H7 (cell line): ENCODE measurements at regions not wholly inside any gene's neighbourhood (a gene's known extent, or its start where the extent isn't known, plus 50 kb on each side); places are given as distances from the start of the nearest gene placed in this dataset.
A peak's percentile ranks its signal among the peaks of the same experiment; 100 is the strongest.

ENCODE experiments used
- DNase-seq: peaks from one replicate; pipeline ENCODE4 v3.0.0; 2012
- H3K27me3 ChIP-seq: 2 replicates; pipeline ENCODE4 v1.6.0; 2011; ENCODE audit warnings: mild to moderate bottlenecking, low read length; ENCODE audit not compliant: control insufficient read depth, insufficient read depth
- H3K36me3 ChIP-seq: replicated peaks from 2 replicates; pipeline ENCODE4 v1.5.1; 2011; ENCODE audit warnings: low read length; ENCODE audit not compliant: control insufficient read depth, insufficient read depth
- H3K4me3 ChIP-seq: 2 replicates; pipeline ENCODE4 v1.5.1; 2011; ENCODE audit warnings: low read depth, mild to moderate bottlenecking, control low read depth, low read length, moderate library complexity; ENCODE audit not compliant: insufficient read depth

DNA sequence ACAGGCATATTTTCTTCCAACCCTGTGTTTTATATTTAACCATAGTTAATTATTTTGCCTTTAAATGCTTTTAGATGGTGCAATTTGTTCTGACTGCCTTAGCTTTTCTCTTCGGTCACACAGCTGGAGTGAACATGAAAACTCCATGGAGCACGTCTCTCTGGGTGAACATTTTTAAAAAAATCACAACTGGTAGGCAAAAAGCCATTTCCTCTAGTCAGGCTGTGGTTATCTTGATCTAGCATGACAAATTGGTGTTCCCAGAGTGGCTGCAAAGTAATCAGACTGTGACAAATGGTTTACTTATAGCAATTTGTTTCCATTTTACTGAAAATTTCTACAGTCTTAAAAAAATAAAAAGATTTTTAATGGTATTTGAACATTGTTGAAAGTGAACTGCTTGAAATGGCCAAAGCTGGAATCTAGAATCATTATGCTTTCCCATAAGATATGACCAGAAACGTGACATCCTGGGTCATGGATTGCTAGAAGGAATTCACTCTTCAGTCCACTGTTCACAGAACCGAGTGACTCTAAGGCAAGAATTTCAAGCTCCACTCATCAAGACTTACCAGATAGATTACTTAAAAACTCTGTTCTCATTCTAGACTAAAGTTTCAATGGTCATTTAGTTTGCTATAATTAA is 703.6 kb downstream of the CPS1 start:
- no peak for DNase-seq
- no peaks in the 10 kb centered on the region for H3K36me3 ChIP-seq
- H3K27me3 ChIP-seq: no peaks in the 10 kb centered on the region
- H3K4me3 ChIP-seq: no peak overlapping the region

- no peak for DNase-seq
- Histone ChIP-seq H3K4me3 (no peak overlapping the region), H3K27me3 (no peaks in the 10 kb centered on the region), H3K36me3 (no peaks in the 10 kb centered on the region)
Measured at GRCh38 chr2:211270257-211270656, 713.9 kb downstream of the CPS1 start.

DNA sequence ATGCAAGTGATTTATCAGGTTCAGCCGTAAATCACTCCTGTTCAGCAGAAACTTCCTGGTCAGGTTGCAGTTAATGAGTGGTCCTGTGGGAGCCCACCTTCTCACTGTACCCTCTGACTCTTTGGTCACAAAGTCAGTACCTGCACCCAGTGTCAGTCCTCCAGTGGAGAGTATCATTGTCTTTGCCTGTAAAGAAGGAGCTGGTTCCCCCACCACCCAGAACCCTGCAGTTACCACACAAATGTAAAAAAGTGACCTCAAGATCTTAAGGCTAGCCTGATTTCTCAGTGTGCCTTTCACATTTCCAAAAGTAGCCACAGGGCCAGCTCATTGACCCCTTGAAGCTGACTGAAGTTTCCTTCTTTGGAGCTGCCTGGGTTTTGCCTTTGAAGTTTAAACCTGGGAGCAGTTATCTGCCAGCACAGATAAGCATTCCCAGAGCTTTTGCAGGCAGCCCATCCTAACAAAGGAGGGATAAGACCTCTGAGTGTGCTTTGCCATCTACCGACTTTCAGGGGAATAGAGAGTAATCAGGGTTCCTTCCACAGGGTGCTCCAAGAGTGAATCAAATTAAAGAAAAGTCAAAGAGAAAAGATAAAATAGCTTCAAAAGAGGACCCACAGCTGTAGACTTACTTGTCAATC is 725.2 kb downstream of the CPS1 start:
- DNase-seq: peak; percentile 3
- Histone ChIP-seq H3K27me3 (no peaks in the 10 kb centered on the region), H3K36me3 (no peaks in the 10 kb centered on the region), H3K4me3 (no peak overlapping the region)

GRCh38 chr2:211302676-211303075 is 746.3 kb downstream of the CPS1 start:
- H3K4me3 ChIP-seq: no peak overlapping the region
- DNase-seq: no peak
- no peaks in the 10 kb centered on the region for H3K36me3 ChIP-seq
- H3K27me3 ChIP-seq: no peaks in the 10 kb centered on the region

GRCh38 chr2:211306929-211307328 is 750.5 kb downstream of the CPS1 start:
- H3K36me3 ChIP-seq: no peaks in the 10 kb centered on the region
- H3K4me3 ChIP-seq: no peak overlapping the region
- no peaks in the 10 kb centered on the region for H3K27me3 ChIP-seq
- no peak for DNase-seq
